ENCODE measurements at regions not wholly inside any gene's neighbourhood (a gene's known extent, or its start where the extent isn't known, plus 50 kb on each side); places are given as distances from the start of the nearest gene placed in this dataset.

GRCh38 chr4:115376866-115377265 is 263.4 kb upstream of the NDST4 start:
- Histone ChIP-seq H3K27me3 (replicated peaks; ENCODE audit: insufficient read depth) (no peaks in the 10 kb centered on the region), H3K9me3 (no peaks in the 10 kb centered on the region), H3K27ac (no peak overlapping the region), H3K36me3 (no peaks in the 10 kb centered on the region), H3K4me1 (replicated peaks) (no peaks in the 10 kb centered on the region), H3K4me3 (no peak overlapping the region)
- no peak for TF ChIP-seq POLR2A (IDR thresholded peaks at IDR 0.05)
- no peak for TF ChIP-seq POLR2AphosphoS5 (IDR thresholded peaks at IDR 0.05)
- DNase-seq (ENCODE audit: low spot score) = no peak
- WGBS = 86% methylated on average over 2 of the region's 2 CpGs
- intact Hi-C loops (cut with DNase I) = no loop called here

GRCh38 chr4:115374621-115375020 is 261.2 kb upstream of the NDST4 start:
- Histone ChIP-seq H3K27ac (no peak overlapping the region), H3K4me3 (no peak overlapping the region), H3K9me3 (no peaks in the 10 kb centered on the region), H3K36me3 (no peaks in the 10 kb centered on the region), H3K4me1 (replicated peaks) (no peaks in the 10 kb centered on the region), H3K27me3 (replicated peaks; ENCODE audit: insufficient read depth) (no peaks in the 10 kb centered on the region)
- TF ChIP-seq POLR2A (IDR thresholded peaks at IDR 0.05) (no peak), CTCF (IDR thresholded peaks at IDR 0.05) (no peak), POLR2AphosphoS5 (IDR thresholded peaks at IDR 0.05) (no peak)
- WGBS = 93% methylated on average over 4 of the region's 4 CpGs
- intact Hi-C loops (cut with DNase I) = no loop called here
- no peak for DNase-seq (ENCODE audit: low spot score)

GRCh38 chr4:115370490-115370889 is 257.1 kb upstream of the NDST4 start:
- Histone ChIP-seq H3K27ac (no peak overlapping the region), H3K4me3 (no peak overlapping the region), H3K27me3 (replicated peaks; ENCODE audit: insufficient read depth) (no peaks in the 10 kb centered on the region), H3K4me1 (replicated peaks) (no peaks in the 10 kb centered on the region), H3K9me3 (no peaks in the 10 kb centered on the region), H3K36me3 (no peaks in the 10 kb centered on the region)
- 79% methylated on average over 3 of the region's 3 CpGs for WGBS
- DNase-seq (ENCODE audit: low spot score) = no peak
- TF ChIP-seq POLR2AphosphoS5 (IDR thresholded peaks at IDR 0.05) = no peak
- TF ChIP-seq CTCF (IDR thresholded peaks at IDR 0.05) = no peak
- intact Hi-C loops (cut with DNase I) = no loop called here

- 78% methylated on average over 3 of the region's 3 CpGs for WGBS
- no peak overlapping the region for H3K27ac ChIP-seq
- H3K27me3 ChIP-seq (replicated peaks; ENCODE audit: insufficient read depth) = no peaks in the 10 kb centered on the region
- intact Hi-C loops (cut with DNase I) = no loop called here
- DNase-seq (ENCODE audit: low spot score) = no peak
- H3K9me3 ChIP-seq = no peaks in the 10 kb centered on the region
- no peak for TF ChIP-seq CTCF (IDR thresholded peaks at IDR 0.05)
- no peak for TF ChIP-seq POLR2A (IDR thresholded peaks at IDR 0.05)
- no peak for TF ChIP-seq POLR2AphosphoS5 (IDR thresholded peaks at IDR 0.05)
- H3K36me3 ChIP-seq = no peaks in the 10 kb centered on the region
- H3K4me1 ChIP-seq (replicated peaks) = no peaks in the 10 kb centered on the region
- no peak overlapping the region for H3K4me3 ChIP-seq
Measured at GRCh38 chr4:115370012-115370411, 256.6 kb upstream of the NDST4 start.

- H3K4me1 ChIP-seq (replicated peaks) = no peaks in the 10 kb centered on the region
- no peaks in the 10 kb centered on the region for H3K36me3 ChIP-seq
- no peak overlapping the region for H3K27ac ChIP-seq
- no peak for DNase-seq (ENCODE audit: low spot score)
- H3K9me3 ChIP-seq = no peaks in the 10 kb centered on the region
- H3K27me3 ChIP-seq (replicated peaks; ENCODE audit: insufficient read depth) = no peaks in the 10 kb centered on the region
- TF ChIP-seq POLR2AphosphoS5 (IDR thresholded peaks at IDR 0.05) (no peak), CTCF (IDR thresholded peaks at IDR 0.05) (no peak), POLR2A (IDR thresholded peaks at IDR 0.05) (no peak)
- H3K4me3 ChIP-seq = no peak overlapping the region
- intact Hi-C loops (cut with DNase I) = no loop called here
- 89% methylated on average over 4 of the region's 4 CpGs for WGBS
Measured at GRCh38 chr4:115366390-115366789, 253.0 kb upstream of the NDST4 start.
